GM19099 (cell line): ENCODE measurements at regions not wholly inside any gene's neighbourhood (a gene's known extent, or its start where the extent isn't known, plus 50 kb on each side); places are given as distances from the start of the nearest gene placed in this dataset.

Source experiments
- POLR2A ChIP-seq: IDR thresholded peaks from 3 replicates; pipeline ENCODE4 v1.6.1; 2011; ENCODE audit warnings: low read depth; ENCODE audit not compliant: insufficient read length; ENCODE audit errors: extremely low read depth

GRCh38 chr3:197420115-197420514 is 121.7 kb upstream of the DLG1 start:
- TF ChIP-seq POLR2A = no peak

GRCh38 chr3:197419696-197420095 is 121.3 kb upstream of the DLG1 start:
- TF ChIP-seq POLR2A = no peak

DNA sequence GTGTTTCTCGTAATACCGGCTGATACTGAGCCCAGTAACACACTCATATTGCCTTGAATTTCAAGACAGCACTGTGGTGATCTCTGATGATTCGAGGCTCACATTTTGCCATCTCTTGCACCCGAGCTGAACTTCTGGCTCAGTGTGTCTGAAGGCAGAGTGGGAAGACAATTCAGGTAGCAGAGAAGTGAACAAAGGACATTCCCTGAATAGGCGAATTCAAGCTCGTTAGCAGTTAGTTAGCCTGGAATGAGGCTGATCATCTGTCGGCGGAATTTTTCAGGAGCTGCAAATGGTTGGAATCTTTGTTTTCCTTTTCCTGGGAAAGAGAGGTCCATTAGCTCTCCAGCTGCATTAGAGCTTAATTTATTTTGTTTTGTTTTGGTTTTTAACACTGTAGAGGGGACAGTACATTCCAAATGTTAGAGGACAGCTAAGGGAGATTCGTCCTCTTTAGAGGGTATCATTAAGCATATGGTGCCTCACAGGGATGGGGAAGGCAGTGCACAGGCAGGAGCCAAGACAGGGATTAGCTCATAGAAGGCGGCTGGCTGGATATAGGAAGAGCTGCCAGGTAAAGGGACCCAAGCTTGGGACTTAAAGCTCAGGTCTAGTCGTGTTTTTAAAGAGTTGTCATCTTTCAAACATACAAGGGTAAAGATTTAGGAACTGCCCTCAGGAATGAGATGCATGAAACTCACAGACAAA is 119.7 kb upstream of the DLG1 start:
- no peak for TF ChIP-seq POLR2A

DNA sequence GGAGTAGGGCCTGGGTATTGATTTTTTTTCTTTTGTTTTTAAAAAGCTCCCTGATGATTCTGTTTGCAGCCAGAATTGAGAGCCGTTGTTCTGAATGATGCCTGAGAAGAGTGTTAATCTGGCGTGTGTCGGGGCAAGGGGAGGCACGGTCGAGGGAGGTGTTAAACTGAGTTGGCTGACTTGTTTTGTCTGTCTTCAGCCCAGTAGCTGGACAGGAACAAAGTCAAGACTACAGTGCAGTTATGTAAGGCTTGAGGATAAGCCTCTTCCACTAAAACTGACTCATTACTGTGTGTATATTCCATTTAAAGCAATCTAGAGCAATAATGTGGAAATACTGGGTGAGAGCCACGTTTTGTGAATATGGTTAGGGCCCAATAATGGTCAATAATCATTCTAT is 119.0 kb upstream of the DLG1 start:
- TF ChIP-seq POLR2A = no peak

DNA sequence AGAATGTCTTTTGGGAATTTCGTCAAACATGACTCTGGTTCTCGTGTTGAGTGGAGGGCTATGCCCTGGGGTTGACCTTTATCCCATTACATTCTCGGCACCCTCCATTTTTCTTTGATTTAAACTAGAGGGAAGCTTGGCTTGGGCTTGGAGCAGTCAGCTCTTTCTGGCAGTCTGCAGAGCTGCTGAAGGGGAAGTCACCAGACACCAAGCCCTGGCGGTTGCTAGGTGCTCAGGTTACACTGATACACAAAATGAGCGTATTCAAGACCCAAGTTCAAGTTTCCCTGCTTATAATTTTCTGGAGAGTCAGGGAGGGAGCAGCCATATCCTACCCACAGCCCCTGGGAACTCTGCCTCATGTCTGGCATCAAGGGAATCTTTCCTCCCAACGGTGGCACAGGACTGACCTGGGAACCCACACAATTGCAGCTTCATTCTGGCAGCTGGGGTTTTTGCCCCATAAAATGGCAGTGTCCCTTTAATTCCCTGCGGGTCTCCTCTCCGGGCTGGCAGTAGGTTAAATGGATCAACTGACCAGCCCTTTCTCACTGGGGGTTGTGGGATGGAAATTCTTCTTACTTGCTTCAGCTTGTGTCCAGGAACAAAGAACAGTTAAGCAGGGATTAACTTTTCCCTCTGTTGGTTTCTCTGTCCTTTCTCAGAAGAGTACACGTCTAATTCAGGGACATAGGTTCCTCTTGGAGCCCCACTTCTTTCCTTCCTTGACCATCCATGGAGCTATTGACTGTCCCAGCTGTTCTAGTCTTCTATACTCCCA is 110.0 kb upstream of the DLG1 start:
- no peak for TF ChIP-seq POLR2A

DNA sequence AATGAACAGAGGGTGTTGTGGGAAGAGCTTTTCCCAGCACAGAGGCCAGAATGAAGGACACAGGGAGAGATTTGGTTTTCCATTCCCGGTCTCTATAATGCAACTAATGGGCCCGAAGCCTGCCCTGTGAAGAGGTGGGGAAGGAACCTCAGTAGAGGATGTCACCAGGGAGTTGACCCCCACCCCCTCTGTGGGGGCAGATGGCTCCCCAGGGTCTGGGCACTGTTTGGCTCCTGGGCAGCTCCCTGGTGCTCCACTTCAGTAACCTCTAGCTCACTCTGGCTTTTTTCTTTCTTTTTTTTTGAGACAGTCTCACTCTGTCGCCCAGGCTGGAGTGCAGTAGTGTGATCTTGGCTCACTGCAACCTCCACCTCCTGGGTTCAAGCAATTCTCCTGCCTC is 109.1 kb upstream of the DLG1 start:
- no peak for TF ChIP-seq POLR2A

- TF ChIP-seq POLR2A = no peak
These were observed 108.6 kb upstream of the DLG1 start for GRCh38 chr3:197407053-197407452.

GRCh38 chr3:197406266-197406665 is 107.9 kb upstream of the DLG1 start:
- TF ChIP-seq POLR2A = no peak

DNA sequence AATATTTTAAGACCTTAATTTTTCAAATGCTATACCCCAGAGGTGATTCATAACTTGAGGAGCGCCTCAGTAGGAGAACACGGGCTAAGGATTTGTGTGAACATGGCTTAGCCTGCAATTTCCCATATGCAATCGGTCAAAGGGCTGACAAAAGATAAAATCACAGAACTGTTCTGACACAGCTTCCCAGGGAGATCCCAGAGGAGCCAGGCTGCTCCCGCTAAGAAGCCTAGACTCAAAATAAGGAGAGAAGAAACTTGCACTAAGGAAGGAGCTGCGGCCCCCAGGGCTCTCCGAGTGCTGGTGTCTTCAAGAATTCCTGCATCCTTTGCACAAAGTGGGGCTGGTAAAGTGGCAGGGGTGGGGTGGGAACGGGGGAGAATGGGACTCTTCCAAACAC is 106.3 kb upstream of the DLG1 start:
- no peak for TF ChIP-seq POLR2A

GRCh38 chr3:197404030-197404429 is 105.6 kb upstream of the DLG1 start:
- no peak for TF ChIP-seq POLR2A

GRCh38 chr3:197399486-197399885 is 101.1 kb upstream of the DLG1 start:
- TF ChIP-seq POLR2A = no peak

DNA sequence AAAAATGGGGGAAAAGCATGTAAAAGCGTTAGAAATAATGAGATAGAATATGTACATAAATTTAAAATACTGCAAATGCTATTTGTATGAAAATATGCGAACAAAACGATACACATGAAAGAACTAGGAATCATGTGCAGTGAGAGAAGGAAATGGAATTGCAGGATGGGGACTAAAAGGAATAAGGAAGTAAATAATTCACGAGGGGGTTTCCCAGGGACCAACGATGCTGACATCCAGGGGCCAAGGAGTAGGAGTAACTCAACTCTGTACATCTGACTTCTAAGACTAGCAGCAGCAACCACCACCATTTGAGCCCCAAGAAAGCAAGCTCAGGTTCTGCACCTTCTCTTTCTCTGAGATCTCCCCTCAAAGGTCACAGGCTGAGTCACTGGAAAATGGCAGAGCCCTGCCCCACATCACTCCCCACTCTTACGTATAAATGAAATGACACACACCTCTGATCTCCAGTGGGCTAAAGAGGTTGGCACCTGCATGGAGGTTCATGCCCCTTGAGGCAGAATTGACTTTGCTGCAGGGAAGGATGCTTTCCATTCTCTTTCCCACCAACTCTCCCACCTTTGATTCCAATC is 100.0 kb upstream of the DLG1 start:
- TF ChIP-seq POLR2A = no peak

DNA sequence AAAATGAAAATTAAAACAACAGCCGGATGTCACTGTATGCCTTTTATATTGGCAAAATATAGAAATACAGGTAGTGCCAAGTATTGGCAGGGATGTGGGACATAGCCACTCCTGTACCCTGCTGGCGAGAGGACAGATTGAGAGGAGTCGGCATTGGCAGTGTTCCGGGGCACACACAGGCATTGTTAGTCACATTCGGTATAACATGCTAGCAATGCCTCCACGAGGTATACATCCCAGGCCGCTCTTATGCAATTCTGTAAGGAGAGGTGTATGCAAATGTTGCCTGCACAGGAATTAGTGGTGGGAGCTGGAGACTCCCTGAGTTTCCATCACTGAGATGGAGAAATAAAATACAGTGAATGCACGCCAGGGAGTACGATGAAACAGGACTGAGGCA is 99.4 kb upstream of the DLG1 start:
- TF ChIP-seq POLR2A = no peak

DNA sequence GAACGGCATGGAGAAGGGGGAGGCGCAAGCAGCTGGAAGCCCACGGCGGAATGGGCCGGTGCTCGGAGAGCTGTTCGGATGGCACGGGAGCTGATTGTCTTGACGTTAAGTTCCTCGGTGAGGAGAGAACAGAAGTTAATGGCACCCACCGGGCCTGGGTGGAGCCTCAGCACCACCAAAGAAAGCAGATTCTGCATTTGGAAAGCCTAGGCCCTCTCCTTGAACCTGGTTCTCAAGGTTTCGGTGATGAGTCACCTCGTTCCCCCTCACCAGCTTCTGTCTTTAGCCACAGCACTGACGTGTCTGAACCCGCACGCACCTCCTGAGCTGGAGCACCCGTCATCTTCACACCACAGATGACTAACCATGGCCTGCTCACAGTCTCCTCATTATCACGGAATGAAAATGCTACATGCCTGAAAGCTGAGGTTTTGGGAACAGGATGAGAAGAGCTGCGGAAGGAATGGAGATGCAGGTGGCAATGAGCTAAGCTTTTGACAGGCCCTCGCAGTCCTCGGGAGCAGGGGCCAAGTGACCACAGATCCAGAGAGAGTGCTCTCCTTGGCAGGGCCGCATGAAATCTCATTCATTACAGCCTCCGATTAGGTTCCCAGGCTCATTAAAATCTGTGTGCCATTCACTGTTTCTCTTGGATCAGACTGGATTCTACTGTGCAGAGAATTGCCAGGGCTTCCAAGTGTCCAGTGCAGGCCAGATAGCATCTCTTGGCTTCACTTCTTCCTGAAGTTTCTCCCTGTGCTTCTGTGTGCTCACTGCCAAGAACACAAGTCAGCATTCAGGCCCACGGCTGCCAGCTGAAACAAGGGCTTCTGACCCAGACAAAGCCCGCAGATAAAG is 96.3 kb upstream of the DLG1 start:
- no peak for TF ChIP-seq POLR2A

DNA sequence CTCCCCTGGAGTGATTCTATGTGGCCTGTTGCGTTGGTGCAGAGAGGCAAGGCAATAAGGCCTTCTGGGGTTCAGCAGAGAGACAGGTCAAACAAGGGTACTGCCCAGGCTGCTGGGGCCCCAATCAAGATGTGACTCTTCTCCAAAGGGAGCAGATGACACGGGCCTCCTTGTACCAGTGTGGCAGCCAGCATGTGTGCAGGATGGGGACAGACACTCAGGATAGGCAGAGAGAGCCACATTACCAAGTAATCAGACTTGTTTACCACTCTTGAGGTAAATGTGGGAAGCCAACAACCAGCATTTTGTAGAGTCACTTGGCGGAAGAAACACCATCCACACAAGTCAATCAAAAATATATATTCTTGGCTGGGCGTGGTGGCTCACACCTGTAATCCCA is 95.3 kb upstream of the DLG1 start:
- no peak for TF ChIP-seq POLR2A
